SK-N-SH treated with all-trans-retinoic acid at 6 μM for 48 hours (cell line): ENCODE measurements at regions not wholly inside any gene's neighbourhood (a gene's known extent, or its start where the extent isn't known, plus 50 kb on each side); places are given as distances from the start of the nearest gene placed in this dataset.

Experiments
- ARNTL ChIP-seq: fragments of 450-650 bp; formaldehyde crosslinking; IDR thresholded peaks from 2 replicates; pipeline ENCODE4 v1.5.0; 2020; ENCODE audit warnings: low read depth, mild to moderate bottlenecking, moderate library complexity, borderline replicate concordance
- BACH2 ChIP-seq: fragments of 250-450 bp; sonication (Bioruptor Pico); IDR thresholded peaks from 2 replicates; pipeline ENCODE4 v1.9.0; 2021; ENCODE audit warnings: mild to moderate bottlenecking, borderline replicate concordance
- GLIS3 ChIP-seq: fragments of 250-450 bp; sonication (Bioruptor Pico); IDR thresholded peaks from 2 replicates; pipeline ENCODE4 v1.5.0; 2020; ENCODE audit warnings: mild to moderate bottlenecking, moderate library complexity
- PPARA ChIP-seq: fragments of 250-450 bp; sonication (Bioruptor Pico); IDR thresholded peaks from 2 replicates; pipeline ENCODE4 v1.5.0; 2020; ENCODE audit warnings: mild to moderate bottlenecking, borderline replicate concordance
- RARB ChIP-seq: fragments of 250-450 bp; sonication (Bioruptor Pico); IDR thresholded peaks from 2 replicates; pipeline ENCODE4 v1.8.0; 2021; ENCODE audit warnings: mild to moderate bottlenecking, moderate library complexity
- TCF4 ChIP-seq: fragments of 250-450 bp; sonication (Bioruptor Pico); IDR thresholded peaks from 2 replicates; pipeline ENCODE4 v1.8.0; 2021; ENCODE audit warnings: mild to moderate bottlenecking, moderate library complexity, borderline replicate concordance
- ZFP3 ChIP-seq: fragments of 250-450 bp; sonication (Bioruptor Pico); IDR thresholded peaks from 2 replicates; pipeline ENCODE4 v1.5.0; 2020; ENCODE audit warnings: mild to moderate bottlenecking, moderate library complexity
- TF ChIP-seq, protein P1 (sequence below): fragments of 250-450 bp; sonication (Bioruptor Pico); IDR thresholded peaks from 2 replicates; pipeline ENCODE4 v1.5.1; 2020; ENCODE audit warnings: low read depth, mild to moderate bottlenecking, moderate library complexity
- TF ChIP-seq, protein P2 (sequence below): fragments of 250-450 bp; sonication (Bioruptor Pico); IDR thresholded peaks from 2 replicates; pipeline ENCODE4 v1.8.0; 2020; ENCODE audit warnings: mild to moderate bottlenecking, moderate library complexity, borderline replicate concordance
- TF ChIP-seq, protein P3 (sequence below): fragments of 250-450 bp; sonication (Bioruptor Pico); IDR thresholded peaks from 2 replicates; pipeline ENCODE4 v1.5.1; 2021; ENCODE audit warnings: mild to moderate bottlenecking, moderate library complexity

- TF ChIP-seq BACH2 (CRISPR knock-in tag) (no peak), ZFP3 (CRISPR knock-in tag) (no peak), RARB (CRISPR knock-in tag) (no peak), PPARA (CRISPR knock-in tag) (no peak), GLIS3 (no peak), TCF4 (CRISPR knock-in tag) (no peak), ARNTL (CRISPR knock-in tag) (no peak)
- TF ChIP-seq, protein P1, sequence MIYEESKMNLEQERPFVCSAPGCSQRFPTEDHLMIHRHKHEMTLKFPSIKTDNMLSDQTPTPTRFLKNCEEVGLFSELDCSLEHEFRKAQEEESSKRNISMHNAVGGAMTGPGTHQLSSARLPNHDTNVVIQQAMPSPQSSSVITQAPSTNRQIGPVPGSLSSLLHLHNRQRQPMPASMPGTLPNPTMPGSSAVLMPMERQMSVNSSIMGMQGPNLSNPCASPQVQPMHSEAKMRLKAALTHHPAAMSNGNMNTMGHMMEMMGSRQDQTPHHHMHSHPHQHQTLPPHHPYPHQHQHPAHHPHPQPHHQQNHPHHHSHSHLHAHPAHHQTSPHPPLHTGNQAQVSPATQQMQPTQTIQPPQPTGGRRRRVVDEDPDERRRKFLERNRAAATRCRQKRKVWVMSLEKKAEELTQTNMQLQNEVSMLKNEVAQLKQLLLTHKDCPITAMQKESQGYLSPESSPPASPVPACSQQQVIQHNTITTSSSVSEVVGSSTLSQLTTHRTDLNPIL = no peak
- TF ChIP-seq, protein P2, sequence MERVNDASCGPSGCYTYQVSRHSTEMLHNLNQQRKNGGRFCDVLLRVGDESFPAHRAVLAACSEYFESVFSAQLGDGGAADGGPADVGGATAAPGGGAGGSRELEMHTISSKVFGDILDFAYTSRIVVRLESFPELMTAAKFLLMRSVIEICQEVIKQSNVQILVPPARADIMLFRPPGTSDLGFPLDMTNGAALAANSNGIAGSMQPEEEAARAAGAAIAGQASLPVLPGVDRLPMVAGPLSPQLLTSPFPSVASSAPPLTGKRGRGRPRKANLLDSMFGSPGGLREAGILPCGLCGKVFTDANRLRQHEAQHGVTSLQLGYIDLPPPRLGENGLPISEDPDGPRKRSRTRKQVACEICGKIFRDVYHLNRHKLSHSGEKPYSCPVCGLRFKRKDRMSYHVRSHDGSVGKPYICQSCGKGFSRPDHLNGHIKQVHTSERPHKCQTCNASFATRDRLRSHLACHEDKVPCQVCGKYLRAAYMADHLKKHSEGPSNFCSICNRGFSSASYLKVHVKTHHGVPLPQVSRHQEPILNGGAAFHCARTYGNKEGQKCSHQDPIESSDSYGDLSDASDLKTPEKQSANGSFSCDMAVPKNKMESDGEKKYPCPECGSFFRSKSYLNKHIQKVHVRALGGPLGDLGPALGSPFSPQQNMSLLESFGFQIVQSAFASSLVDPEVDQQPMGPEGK (CRISPR knock-in tag) = no peak
- TF ChIP-seq, protein P3, sequence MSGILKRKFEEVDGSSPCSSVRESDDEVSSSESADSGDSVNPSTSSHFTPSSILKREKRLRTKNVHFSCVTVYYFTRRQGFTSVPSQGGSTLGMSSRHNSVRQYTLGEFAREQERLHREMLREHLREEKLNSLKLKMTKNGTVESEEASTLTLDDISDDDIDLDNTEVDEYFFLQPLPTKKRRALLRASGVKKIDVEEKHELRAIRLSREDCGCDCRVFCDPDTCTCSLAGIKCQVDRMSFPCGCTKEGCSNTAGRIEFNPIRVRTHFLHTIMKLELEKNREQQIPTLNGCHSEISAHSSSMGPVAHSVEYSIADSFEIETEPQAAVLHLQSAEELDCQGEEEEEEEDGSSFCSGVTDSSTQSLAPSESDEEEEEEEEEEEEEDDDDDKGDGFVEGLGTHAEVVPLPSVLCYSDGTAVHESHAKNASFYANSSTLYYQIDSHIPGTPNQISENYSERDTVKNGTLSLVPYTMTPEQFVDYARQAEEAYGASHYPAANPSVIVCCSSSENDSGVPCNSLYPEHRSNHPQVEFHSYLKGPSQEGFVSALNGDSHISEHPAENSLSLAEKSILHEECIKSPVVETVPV (CRISPR knock-in tag) = no peak
Observed at GRCh38 chr13:31418186-31418585, 218.4 kb downstream of the B3GLCT start.
